K562 (cell line): ENCODE measurements at regions not wholly inside any gene's neighbourhood (a gene's known extent, or its start where the extent isn't known, plus 50 kb on each side); places are given as distances from the start of the nearest gene placed in this dataset.

Experiments
- ATAC-seq: fragments of 200-7000 bp; cut with Tn5 transposase; 3 replicates; pipeline ENCODE4 v1.9.1; 2020; ENCODE audit warnings: moderate library complexity
- BruUV-seq: library from RNA; stranded (reverse); fragments of 400-500 nt; replicated peaks from 2 replicates; lab custom pipeline; 2021; lab: Mats Ljungman, UMichigan
- CTCF ChIA-PET: fragments of 300-600 bp; formaldehyde crosslinking; extraction: SDS; loops from one replicate; lab custom pipeline; 2021; ENCODE audit warnings: low intra/inter-chr PET ratio; lab: Yijun Ruan, JAX
- POLR2A ChIA-PET: fragments of 300-600, 350-650 bp; sonication (Branson Sonifier 250); formaldehyde crosslinking; extraction: SDS; loops from one replicate; lab custom pipeline; 2021; ENCODE audit warnings: antibody characterized with exemption, inconsistent platforms; lab: Yijun Ruan, JAX
- DNase-seq, 4 experiments: peaks; one replicate each; pipeline versions ENCODE4 v3.0.0 to v3.0.0-alpha.2; 2011 to 2018; ENCODE audit warnings: low spot score in 3 of 4, mixed read lengths in 3 of 4; ENCODE audit errors: extremely low read depth in 1 of 4
- FAIRE-seq: peaks from 2 replicates; lab custom pipeline; 2011; peaks lifted over from hg19 to GRCh38; lab: Jason Lieb, UNC
- H2AFZ ChIP-seq: 2 replicates; pipeline ENCODE4 v1.6.0; 2011; ENCODE audit warnings: low read depth, low read length, control low read depth, inconsistent platforms
- H3K27ac ChIP-seq: fragments of 200-600 bp; 3 replicates; pipeline ENCODE4 v1.8.0; 2011; ENCODE audit warnings: low read depth, mild to moderate bottlenecking, control low read depth, inconsistent platforms, low read length, moderate library complexity, mixed read lengths; ENCODE audit errors: extremely low read depth
- H3K27me3 ChIP-seq, 2 experiments: fragments of 300-600 bp in 1 of 2; 2 replicates in 1 of 2; 3 replicates in 1 of 2; pipeline versions ENCODE4 v1.6.0 to v1.8.0; 2011; ENCODE audit warnings: inconsistent platforms in 2 of 2, low read length in 2 of 2, mild to moderate bottlenecking in 1 of 2, mixed read lengths in 1 of 2, moderate library complexity in 1 of 2; ENCODE audit not compliant: control insufficient read depth in 2 of 2, insufficient read depth in 2 of 2
- H3K36me3 ChIP-seq: fragments of 300-600 bp; 3 replicates; pipeline ENCODE4 v1.8.0; 2011; ENCODE audit warnings: mild to moderate bottlenecking, low read length, inconsistent platforms; ENCODE audit not compliant: control insufficient read depth, insufficient read depth
- H3K4me1 ChIP-seq, 2 experiments: fragments of 200-600 bp in 1 of 2; replicated peaks in 1 of 2; 2 replicates in 1 of 2; 3 replicates in 1 of 2; pipeline versions ENCODE4 v1.5.1 to v1.8.0; 2011; ENCODE audit warnings: inconsistent platforms in 2 of 2, low read length in 2 of 2, mild to moderate bottlenecking in 1 of 2, mixed read lengths in 1 of 2, moderate library complexity in 1 of 2; ENCODE audit not compliant: control insufficient read depth in 2 of 2, insufficient read depth in 2 of 2
- H3K4me2 ChIP-seq: 2 replicates; pipeline ENCODE4 v1.6.1; 2011; ENCODE audit warnings: low read length, control low read depth, inconsistent platforms, mixed read lengths; ENCODE audit not compliant: insufficient read depth
- H3K4me3 ChIP-seq: fragments of 200-600 bp; sonication (generic), shearing (Covaris generic); 2 replicates; pipeline ENCODE4 v1.5.1; 2016; ENCODE audit warnings: control low read depth, inconsistent platforms
- H3K79me2 ChIP-seq: fragments of 200-600 bp; 3 replicates; pipeline ENCODE4 v1.8.0; 2011; ENCODE audit warnings: low read length, inconsistent platforms; ENCODE audit not compliant: control insufficient read depth, insufficient read depth
- H3K9ac ChIP-seq, 2 experiments: 2 replicates each; pipeline versions ENCODE4 v1.6.0 to v1.6.1; 2011; ENCODE audit warnings: low read depth in 2 of 2, low read length in 2 of 2, control low read depth in 1 of 2, inconsistent platforms in 1 of 2, mild to moderate bottlenecking in 1 of 2, mixed read lengths in 1 of 2; ENCODE audit not compliant: insufficient read depth in 1 of 2
- H3K9me1 ChIP-seq: one replicate; pipeline ENCODE4 v1.6.0; 2011; ENCODE audit warnings: inconsistent platforms, mild to moderate bottlenecking, low read length, moderate library complexity; ENCODE audit not compliant: control insufficient read depth, insufficient read depth
- H3K9me3 ChIP-seq: replicated peaks from 2 replicates; pipeline ENCODE4 v1.5.1; 2011; ENCODE audit warnings: low read depth, low read length, inconsistent platforms; ENCODE audit not compliant: control insufficient read depth, insufficient read depth
- H4K20me1 ChIP-seq: replicated peaks from 2 replicates; pipeline ENCODE4 v1.6.1; 2011; ENCODE audit warnings: low read length, inconsistent platforms, mixed read lengths; ENCODE audit not compliant: control insufficient read depth, insufficient read depth
- C11orf30 ChIP-seq: fragments of 450-650 bp; IDR thresholded peaks from 2 replicates; pipeline ENCODE4 v1.6.1; 2016; ENCODE audit warnings: low read depth, mild to moderate bottlenecking
- CREB5 ChIP-seq: fragments of 250-450 bp; sonication (Bioruptor Pico); IDR thresholded peaks from 2 replicates; pipeline ENCODE4 v1.5.0; 2020; ENCODE audit warnings: mild to moderate bottlenecking
- MAFG ChIP-seq: fragments of 450-650 bp; conservative IDR thresholded peaks from 2 replicates; pipeline ENCODE4 v1.6.1; 2016; ENCODE audit warnings: missing genetic modification characterization, missing compliant biosample characterization
- NCOR1 ChIP-seq: fragments of 450-650 bp; IDR thresholded peaks from 2 replicates; pipeline ENCODE4 v1.6.1; 2016; ENCODE audit warnings: mild to moderate bottlenecking, moderate library complexity
- NFIX ChIP-seq: fragments of 250-450 bp; sonication (Bioruptor Pico); IDR thresholded peaks from 2 replicates; pipeline ENCODE4 v1.4.0; 2020; ENCODE audit warnings: low read depth, mild to moderate bottlenecking, moderate library complexity
- POLR2H ChIP-seq: IDR thresholded peaks from 2 replicates; pipeline ENCODE4 v1.6.1; 2016; ENCODE audit warnings: missing genetic modification characterization, low read depth, mild to moderate bottlenecking, control low read depth, missing compliant biosample characterization, moderate library complexity
- RB1 ChIP-seq: fragments of 450-650 bp; IDR thresholded peaks from 2 replicates; pipeline ENCODE4 v1.6.1; 2017; ENCODE audit warnings: low read depth, mild to moderate bottlenecking
- RBBP5 ChIP-seq: fragments of 200-600 bp; sonication (generic); IDR thresholded peaks from 2 replicates; pipeline ENCODE4 v1.6.1; 2012; ENCODE audit warnings: borderline replicate concordance, mild to moderate bottlenecking, low read length, control low read depth, inconsistent platforms; ENCODE audit not compliant: insufficient read depth, poor library complexity, severe bottlenecking
- SMAD2 ChIP-seq: fragments of 150-350 bp; IDR thresholded peaks from 2 replicates; pipeline ENCODE4 v1.6.1; 2014; ENCODE audit warnings: low read depth, mild to moderate bottlenecking, low read length
- SMARCA4 ChIP-seq: fragments of 450-650 bp; IDR thresholded peaks from 2 replicates; pipeline ENCODE4 v1.6.1; 2016
- THAP7 ChIP-seq: fragments of 250-450 bp; sonication (Bioruptor Pico); IDR thresholded peaks from 2 replicates; pipeline ENCODE4 v1.5.0; 2021
- ZNF277 ChIP-seq: fragments of 250-450 bp; sonication (Bioruptor Pico); IDR thresholded peaks from 2 replicates; pipeline ENCODE4 v1.8.0; 2022; ENCODE audit warnings: inconsistent platforms, mild to moderate bottlenecking, moderate library complexity, borderline replicate concordance
- ZNF316 ChIP-seq: fragments of 450-650 bp; IDR thresholded peaks from 2 replicates; pipeline ENCODE4 v1.6.1; 2016
- ZNF354B ChIP-seq: fragments of 250-450 bp; sonication (Bioruptor Pico); IDR thresholded peaks from 2 replicates; pipeline ENCODE4 v1.4.0; 2020
- ZNF384 ChIP-seq: IDR thresholded peaks from 2 replicates; pipeline ENCODE4 v1.6.1; 2012; ENCODE audit warnings: low read depth, low read length, improper control_type of control experiment
- ZNF41 ChIP-seq: fragments of 250-450 bp; sonication (Bioruptor Pico); conservative IDR thresholded peaks from 2 replicates; pipeline ENCODE4 v1.4.0; 2020; ENCODE audit warnings: mild to moderate bottlenecking
- WGBS: fragments of 100-300 bp; shearing (Covaris generic); methylation state at CpG from one replicate; pipeline ENCODE4 v1.1.6; 2016; ENCODE audit warnings: low coverage, mixed read lengths; ENCODE audit not compliant: insufficient coverage; ENCODE audit errors: missing lambda C conversion rate; 5-methylcytosine and 5-hydroxymethylcytosine counted together
- in situ Hi-C: fragments of 300-500 bp; cut with MboI; formaldehyde crosslinking; loops from 4 replicates; pipeline ENCODE4 v1.15.0; 2018; ENCODE audit warnings: inconsistent platforms, mixed read lengths
- intact Hi-C: fragments of 100-400 bp; cut with micrococcal nuclease; formaldehyde crosslinking; loops from 2 replicates; pipeline ENCODE4 v1.14.2; 2022

- no peak overlapping the region for H3K4me3 ChIP-seq
- intact Hi-C loops = no loop called here
- no peaks in the 10 kb centered on the region for H3K9me1 ChIP-seq
- WGBS = 95% methylated on average over 1 of the region's 1 CpG
- no peak for TF ChIP-seq CREB5
- TF ChIP-seq C11orf30 = peak; percentile 50
- peak; percentile 80 for TF ChIP-seq ZNF316
- peak; percentile 38; the same call in 1 of the 2 replicates for TF ChIP-seq MAFG (tag)
- TF ChIP-seq, all 486 proteins: peak for 3
- in situ Hi-C loops = no loop called here
- H3K4me1 ChIP-seq = no peaks in the 10 kb centered on the region
- CTCF ChIA-PET = no interaction called here
- FAIRE-seq (no peak), DNase-seq (no peak), ATAC-seq (no peak)
- POLR2A ChIA-PET = interaction anchor here (1.1 to 1.2 kb wide), 2 partner anchors 9 to 28 kb away, joined by 4 to 5 read pairs; no protein-coding TSS in a partner anchor
- H3K27me3 ChIP-seq = no peaks in the 10 kb centered on the region
- no peaks in the 10 kb centered on the region for H3K79me2 ChIP-seq
- H3K36me3 ChIP-seq = no peaks in the 10 kb centered on the region
- H3K9ac ChIP-seq = no peak overlapping the region
- no peaks in the 10 kb centered on the region for H3K9me3 ChIP-seq
- no peak overlapping the region for H3K4me2 ChIP-seq
- no peak overlapping the region for H3K27ac ChIP-seq
- BruUV-seq = no TSS peak
- H2AFZ ChIP-seq = no peak overlapping the region
- no peaks in the 10 kb centered on the region for H4K20me1 ChIP-seq
Measured at GRCh38 chr12:91478500-91478899, 295.9 kb upstream of the DCN start.

- ChIA-PET CTCF (no interaction called here), POLR2A (no interaction called here)
- no peaks in the 10 kb centered on the region for H4K20me1 ChIP-seq
- no peaks in the 10 kb centered on the region; the same call in 2 of the 3 replicates for H3K36me3 ChIP-seq
- ATAC-seq = no peak
- no peaks in the 10 kb centered on the region for H3K9me3 ChIP-seq
- in situ Hi-C loops (no loop called here), intact Hi-C loops (no loop called here)
- H3K9me1 ChIP-seq = no peaks in the 10 kb centered on the region
- no peak overlapping the region for H3K4me2 ChIP-seq
- BruUV-seq = no TSS peak
- H3K79me2 ChIP-seq = no peaks in the 10 kb centered on the region
- H3K27me3 ChIP-seq = no peaks in the 10 kb centered on the region
- WGBS = 81% methylated on average over 4 of the region's 4 CpGs
- DNase-seq = no peak
- no peak for FAIRE-seq
- no peak overlapping the region for H3K9ac ChIP-seq
- no peak overlapping the region for H3K27ac ChIP-seq
- H2AFZ ChIP-seq = no peak overlapping the region
- H3K4me3 ChIP-seq = no peak overlapping the region
- H3K4me1 ChIP-seq = no peaks in the 10 kb centered on the region
- TF ChIP-seq NCOR1 (no peak), SMAD2 (no peak), POLR2H (tag) (no peak), RB1 (no peak), ZNF41 (CRISPR knock-in tag) (no peak), NFIX (CRISPR knock-in tag) (peak; percentile 40; the same call in 1 of the 2 replicates), ZNF277 (CRISPR knock-in tag) (peak; percentile 74; the same call in 1 of the 2 replicates), THAP7 (no peak), RBBP5 (no peak), ZNF354B (CRISPR knock-in tag) (no peak), SMARCA4 (no peak), ZNF384 (no peak)
Measured at GRCh38 chr12:91467686-91468085, 285.1 kb upstream of the DCN start.
